Liver (tissue), 3 donors: ENCODE measurements at regions not wholly inside any gene's neighbourhood (a gene's known extent, or its start where the extent isn't known, plus 50 kb on each side); places are given as distances from the start of the nearest gene placed in this dataset.

Experiments
- CTCF ChIP-seq: fragments of 150-350 bp; IDR thresholded peaks from 2 replicates; pipeline ENCODE4 v1.5.1; 2017; ENCODE audit warnings: improper control_type of control experiment, low read depth, low read length; ENCODE audit not compliant: missing input control
- GABPA ChIP-seq, 2 donors: IDR thresholded peaks in 1 of 2; conservative IDR thresholded peaks in 1 of 2; 2 replicates each; pipeline ENCODE4 v1.6.1; 2016; ENCODE audit warnings: antibody characterized with exemption in 2 of 2, mild to moderate bottlenecking in 1 of 2, moderate library complexity in 1 of 2
- JUND ChIP-seq, 2 donors: IDR thresholded peaks; 2 replicates each; pipeline ENCODE4 v1.6.1; 2016; ENCODE audit warnings: antibody characterized with exemption in 2 of 2
- MAX ChIP-seq: IDR thresholded peaks from 2 replicates; pipeline ENCODE4 v1.6.1; 2016; ENCODE audit warnings: antibody characterized with exemption
- RAD21 ChIP-seq, 2 donors: IDR thresholded peaks; 2 replicates each; pipeline ENCODE4 v1.6.1; 2016; ENCODE audit warnings: antibody characterized with exemption in 2 of 2, mild to moderate bottlenecking in 2 of 2
- REST ChIP-seq: IDR thresholded peaks from 2 replicates; pipeline ENCODE4 v1.6.1; 2016; ENCODE audit warnings: antibody characterized with exemption, mild to moderate bottlenecking
- donor health status: healthy.
- donor health status: healthy.

- TF ChIP-seq CTCF (no peak), REST (no peak), GABPA (IDR thresholded peaks at IDR 0.05 in 1 of 2, conservative IDR thresholded peaks at IDR 0.05 in 1 of 2) (no peak), JUND (IDR thresholded peaks at IDR 0.05) (no peak), RAD21 (IDR thresholded peaks at IDR 0.05) (no peak), MAX (no peak)
Measured at GRCh38 chr16:66003201-66003600, 363.3 kb upstream of the CDH5 start.
